GM12878 (cell line): ENCODE measurements at regions not wholly inside any gene's neighbourhood (a gene's known extent, or its start where the extent isn't known, plus 50 kb on each side); places are given as distances from the start of the nearest gene placed in this dataset.

Experiments used
- ATAC-seq: fragments of 200-7000 bp; cut with Tn5 transposase; 3 replicates; pipeline ENCODE4 v1.9.1; 2020; ENCODE audit warnings: mild to moderate bottlenecking, moderate library complexity
- BruUV-seq: library from RNA; stranded (reverse); fragments of 400-500 nt; replicated peaks from 2 replicates; lab custom pipeline; 2021; lab: Mats Ljungman, UMichigan
- CTCF ChIA-PET: fragments of 300-600 bp; sonication (Branson Sonifier 250); formaldehyde crosslinking; extraction: SDS; loops from one replicate; lab custom pipeline; 2021; ENCODE audit warnings: inconsistent platforms; lab: Yijun Ruan, JAX
- POLR2A ChIA-PET: fragments of 350-600 bp; formaldehyde crosslinking; extraction: SDS; loops from one replicate; lab custom pipeline; 2021; ENCODE audit warnings: inconsistent platforms; lab: Charles Lee
- RAD21 ChIA-PET: fragments of 300-600 bp; sonication (Branson Sonifier 250); formaldehyde crosslinking; loops from one replicate; lab custom pipeline; 2023; ENCODE audit warnings: antibody characterized with exemption; ENCODE audit not compliant: unreplicated experiment; lab: Charles Lee
- SMC1A ChIA-PET: fragments of 300-600 bp; sonication (Branson Sonifier 250); formaldehyde crosslinking; loops from one replicate; lab custom pipeline; 2023; ENCODE audit not compliant: unreplicated experiment, uncharacterized antibody; lab: Charles Lee
- DNase-seq: peaks from one replicate; pipeline ENCODE4 v3.0.0-alpha.2; 2011; ENCODE audit warnings: low read depth, low spot score
- FAIRE-seq: peaks from 3 replicates; lab custom pipeline; 2011; peaks lifted over from hg19 to GRCh38; lab: Jason Lieb, UNC
- H2AFZ ChIP-seq: 2 replicates; pipeline ENCODE4 v1.6.0; 2011; ENCODE audit warnings: low read depth, low read length, control low read depth; ENCODE audit not compliant: control insufficient read depth
- H3K27ac ChIP-seq: 2 replicates; pipeline ENCODE4 v1.5.1; 2011; ENCODE audit warnings: control low read depth; ENCODE audit not compliant: control insufficient read depth, insufficient read depth
- H3K27me3 ChIP-seq, 2 experiments: replicated peaks in 1 of 2; 2 replicates each; pipeline versions ENCODE4 v1.6.0 to v1.6.1; 2011; ENCODE audit warnings: low read length in 1 of 2; ENCODE audit not compliant: control insufficient read depth in 2 of 2, insufficient read depth in 2 of 2
- H3K36me3 ChIP-seq, 2 experiments: 2 replicates each; pipeline ENCODE4 v1.5.1; 2011; ENCODE audit warnings: low read length in 1 of 2; ENCODE audit not compliant: control insufficient read depth in 2 of 2, insufficient read depth in 2 of 2
- H3K4me1 ChIP-seq: 2 replicates; pipeline ENCODE4 v1.6.1; 2011; ENCODE audit warnings: mild to moderate bottlenecking, low read length, moderate library complexity, mixed read lengths; ENCODE audit not compliant: control insufficient read depth, insufficient read depth
- H3K4me2 ChIP-seq: 2 replicates; pipeline ENCODE4 v1.6.0; 2011; ENCODE audit warnings: control low read depth; ENCODE audit not compliant: control insufficient read depth, insufficient read depth
- H3K4me3 ChIP-seq: fragments of 200-600 bp; sonication (generic); 2 replicates; pipeline ENCODE4 v1.5.1; 2016
- H3K79me2 ChIP-seq: 2 replicates; pipeline ENCODE4 v1.6.0; 2011; ENCODE audit warnings: low read length; ENCODE audit not compliant: control insufficient read depth, insufficient read depth
- H3K9ac ChIP-seq: 2 replicates; pipeline ENCODE4 v1.8.0; 2011; ENCODE audit warnings: low read length, control low read depth, mixed read lengths; ENCODE audit not compliant: control insufficient read depth, insufficient read depth
- H3K9me3 ChIP-seq: replicated peaks from 3 replicates; pipeline ENCODE4 v1.5.1; 2011; ENCODE audit warnings: mild to moderate bottlenecking, low read length; ENCODE audit not compliant: control insufficient read depth, insufficient read depth
- H4K20me1 ChIP-seq: 2 replicates; pipeline ENCODE4 v1.6.0; 2011; ENCODE audit not compliant: control insufficient read depth, insufficient read depth
- CHD4 ChIP-seq: fragments of 200-600 bp; sonication (generic); IDR thresholded peaks from 2 replicates; pipeline ENCODE4 v1.6.1; 2016; ENCODE audit warnings: mild to moderate bottlenecking
- FOS ChIP-seq: IDR thresholded peaks from 3 replicates; pipeline ENCODE4 v1.6.1; 2011; ENCODE audit warnings: borderline replicate concordance; ENCODE audit not compliant: insufficient read length; ENCODE audit errors: extremely low read depth
- IKZF2 ChIP-seq, 2 experiments: fragments of 450-650 bp; IDR thresholded peaks; 2 replicates each; pipeline ENCODE4 v1.6.1; 2017; ENCODE audit warnings: mild to moderate bottlenecking in 2 of 2, moderate library complexity in 2 of 2
- POU2F2 ChIP-seq: IDR thresholded peaks from 3 replicates; pipeline ENCODE4 v1.6.1; 2011; ENCODE audit warnings: low read depth, mild to moderate bottlenecking, low read length, borderline replicate concordance
- STAT1 ChIP-seq: fragments of 450-650 bp; conservative IDR thresholded peaks from 2 replicates; pipeline ENCODE4 v1.6.1; 2014; ENCODE audit warnings: antibody characterized with exemption, mild to moderate bottlenecking
- TAF1 ChIP-seq: IDR thresholded peaks from 2 replicates; pipeline ENCODE4 v1.6.1; 2011; ENCODE audit warnings: mild to moderate bottlenecking, low read depth, low read length, borderline replicate concordance
- USF1 ChIP-seq: IDR thresholded peaks from 2 replicates; pipeline ENCODE4 v1.6.1; 2011; ENCODE audit warnings: borderline replicate concordance, low read depth, mild to moderate bottlenecking, moderate library complexity, mixed read lengths, low read length; ENCODE audit not compliant: insufficient read depth; ENCODE audit errors: extremely low read length
- ZNF687 ChIP-seq: fragments of 450-650 bp; IDR thresholded peaks from 2 replicates; pipeline ENCODE4 v1.6.1; 2017; ENCODE audit warnings: mild to moderate bottlenecking, moderate library complexity
- WGBS: methylation state at CpG from one replicate; pipeline ENCODE4 v1.1.6; 2016; ENCODE audit warnings: low lambda C conversion rate; ENCODE audit not compliant: insufficient replicate concordance, insufficient coverage; ENCODE audit errors: missing lambda C conversion rate; 5-methylcytosine and 5-hydroxymethylcytosine counted together
- in situ Hi-C: fragments of 300-500 bp; cut with MboI; formaldehyde crosslinking; loops from 9 replicates; pipeline ENCODE4 v1.14.3; 2018; ENCODE audit warnings: mixed read lengths
- intact Hi-C: fragments of 100-400 bp; cut with micrococcal nuclease; formaldehyde crosslinking; loops from one replicate; pipeline ENCODE4 v1.14.2; 2022; ENCODE audit not compliant: unreplicated experiment

- no peaks in the 10 kb centered on the region for H3K79me2 ChIP-seq
- BruUV-seq = no TSS peak
- RAD21 ChIA-PET = no interaction called here
- 0% methylated on average over 1 of the region's 1 CpG for WGBS
- H3K27me3 ChIP-seq = no peaks in the 10 kb centered on the region
- DNase-seq = no peak
- intact Hi-C loops = no loop called here
- no peak for ATAC-seq
- POLR2A ChIA-PET = no interaction called here
- no peaks in the 10 kb centered on the region for H3K9me3 ChIP-seq
- CTCF ChIA-PET = no interaction called here
- H2AFZ ChIP-seq = no peak overlapping the region
- in situ Hi-C loops = no loop called here
- no peak overlapping the region for H3K4me2 ChIP-seq
- H3K4me3 ChIP-seq = no peak overlapping the region
- no peak for TF ChIP-seq TAF1
- no peak for TF ChIP-seq STAT1
- no peak for TF ChIP-seq IKZF2 (IDR thresholded peaks at IDR 0.05)
- TF ChIP-seq CHD4 = no peak
- TF ChIP-seq USF1 = no peak
- TF ChIP-seq FOS = no peak
- TF ChIP-seq POU2F2 = no peak
- no peak for TF ChIP-seq ZNF687
- no peak overlapping the region for H3K9ac ChIP-seq
- H3K4me1 ChIP-seq = no peaks in the 10 kb centered on the region
- SMC1A ChIA-PET = no interaction called here
- FAIRE-seq = no peak
- H4K20me1 ChIP-seq = no peaks in the 10 kb centered on the region
- H3K36me3 ChIP-seq = no peaks in the 10 kb centered on the region
- no peak overlapping the region for H3K27ac ChIP-seq
Measured at GRCh38 chr18:47342566-47342965, 91.1 kb upstream of the SKOR2 start.
